Loucy (cell line): ENCODE measurements at regions not wholly inside any gene's neighbourhood (a gene's known extent, or its start where the extent isn't known, plus 50 kb on each side); places are given as distances from the start of the nearest gene placed in this dataset.

Source experiments
- H2AFZ ChIP-seq: fragments of 200-600 bp; sonication (generic); 2 replicates; pipeline ENCODE4 v1.6.0; 2016; ENCODE audit warnings: antibody characterized with exemption, mild to moderate bottlenecking, low read length, moderate library complexity
- H3F3A ChIP-seq: fragments of 200-600 bp; 2 replicates; pipeline ENCODE4 v1.6.0; 2016; ENCODE audit warnings: antibody characterized with exemption, low read depth, mild to moderate bottlenecking
- H3K27me3 ChIP-seq: fragments of 200-600 bp; sonication (generic); 2 replicates; pipeline ENCODE4 v1.6.1; 2014; ENCODE audit warnings: low read length, mild to moderate bottlenecking; ENCODE audit not compliant: insufficient read depth, poor library complexity, severe bottlenecking
- H3K36me3 ChIP-seq: fragments of 200-600 bp; sonication (generic); 2 replicates; pipeline ENCODE4 v1.6.1; 2016; ENCODE audit warnings: low read length; ENCODE audit not compliant: insufficient read depth
- H3K4me1 ChIP-seq: fragments of 200-600 bp; sonication (generic); 2 replicates; pipeline ENCODE4 v1.5.1; 2014; ENCODE audit warnings: low read length, mild to moderate bottlenecking; ENCODE audit not compliant: insufficient read depth, poor library complexity, severe bottlenecking
- H3K4me2 ChIP-seq: fragments of 200-600 bp; sonication (generic); 2 replicates; pipeline ENCODE4 v1.6.0; 2014; ENCODE audit warnings: antibody characterized with exemption, low read length, low read depth, mild to moderate bottlenecking; ENCODE audit not compliant: poor library complexity, severe bottlenecking
- H3K4me3 ChIP-seq: fragments of 200-600 bp; sonication (generic); 2 replicates; pipeline ENCODE4 v1.5.1; 2014; ENCODE audit warnings: low read length, mild to moderate bottlenecking, mixed read lengths; ENCODE audit not compliant: poor library complexity, severe bottlenecking
- H3K79me2 ChIP-seq: fragments of 200-600 bp; sonication (generic); 2 replicates; pipeline ENCODE4 v1.6.1; 2014; ENCODE audit warnings: low read length; ENCODE audit not compliant: insufficient read depth
- H3K9ac ChIP-seq: fragments of 200-600 bp; sonication (generic); 2 replicates; pipeline ENCODE4 v1.6.0; 2014; ENCODE audit warnings: mild to moderate bottlenecking, low read depth, low read length, moderate library complexity; ENCODE audit not compliant: poor library complexity, severe bottlenecking
- H3K9me2 ChIP-seq: fragments of 200-600 bp; sonication (generic); replicated peaks from 2 replicates; pipeline ENCODE4 v1.6.1; 2016; ENCODE audit warnings: low read depth, low read length, mixed read lengths
- H3K9me3 ChIP-seq: fragments of 200-600 bp; sonication (generic); 2 replicates; pipeline ENCODE4 v1.6.1; 2014; ENCODE audit warnings: mild to moderate bottlenecking, antibody characterized with exemption, low read length, low read depth; ENCODE audit not compliant: insufficient read depth
- H4K20me1 ChIP-seq: fragments of 200-600 bp; sonication (generic); 2 replicates; pipeline ENCODE4 v1.6.0; 2014; ENCODE audit warnings: antibody characterized with exemption, low read length, mild to moderate bottlenecking; ENCODE audit not compliant: insufficient read depth, poor library complexity, severe bottlenecking
- EZH2phosphoT487 ChIP-seq: fragments of 200-600 bp; IDR thresholded peaks from 2 replicates; pipeline ENCODE4 v1.6.1; 2018; ENCODE audit warnings: antibody characterized with exemption, mild to moderate bottlenecking, moderate library complexity, borderline replicate concordance
- TF ChIP-seq, protein P1 (sequence below): fragments of 200-600 bp; sonication (generic); conservative IDR thresholded peaks from 2 replicates; pipeline ENCODE4 v1.5.1; 2014; ENCODE audit warnings: mild to moderate bottlenecking, antibody characterized with exemption, low read length

DNA sequence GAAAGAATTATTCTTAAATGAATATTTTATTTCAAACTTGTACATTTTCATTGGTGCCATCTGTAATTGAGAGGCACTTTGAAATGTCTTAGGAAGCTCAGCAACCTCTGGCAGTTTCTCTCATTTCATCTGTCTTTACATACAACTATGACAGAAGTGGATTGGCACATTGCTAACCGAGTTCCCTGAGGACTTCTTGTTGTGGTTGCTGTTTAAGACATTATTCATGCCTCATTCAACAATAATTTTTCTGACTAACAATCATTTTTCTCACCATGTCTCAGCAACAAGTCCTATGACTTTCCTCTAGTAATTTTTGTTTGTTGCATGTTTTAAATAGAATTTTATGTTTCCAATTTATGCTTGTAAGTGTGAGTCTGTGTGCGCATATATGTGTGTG is 284.0 kb upstream of the CWC22 start:
- no peak overlapping the region for H2AFZ ChIP-seq
- no peak overlapping the region for H3K4me3 ChIP-seq
- H3K9me2 ChIP-seq: 0 out of 2 replicates have a peak, but pooled peaks cover 4% of the 10 kb centered on the region
- TF ChIP-seq, protein P1, sequence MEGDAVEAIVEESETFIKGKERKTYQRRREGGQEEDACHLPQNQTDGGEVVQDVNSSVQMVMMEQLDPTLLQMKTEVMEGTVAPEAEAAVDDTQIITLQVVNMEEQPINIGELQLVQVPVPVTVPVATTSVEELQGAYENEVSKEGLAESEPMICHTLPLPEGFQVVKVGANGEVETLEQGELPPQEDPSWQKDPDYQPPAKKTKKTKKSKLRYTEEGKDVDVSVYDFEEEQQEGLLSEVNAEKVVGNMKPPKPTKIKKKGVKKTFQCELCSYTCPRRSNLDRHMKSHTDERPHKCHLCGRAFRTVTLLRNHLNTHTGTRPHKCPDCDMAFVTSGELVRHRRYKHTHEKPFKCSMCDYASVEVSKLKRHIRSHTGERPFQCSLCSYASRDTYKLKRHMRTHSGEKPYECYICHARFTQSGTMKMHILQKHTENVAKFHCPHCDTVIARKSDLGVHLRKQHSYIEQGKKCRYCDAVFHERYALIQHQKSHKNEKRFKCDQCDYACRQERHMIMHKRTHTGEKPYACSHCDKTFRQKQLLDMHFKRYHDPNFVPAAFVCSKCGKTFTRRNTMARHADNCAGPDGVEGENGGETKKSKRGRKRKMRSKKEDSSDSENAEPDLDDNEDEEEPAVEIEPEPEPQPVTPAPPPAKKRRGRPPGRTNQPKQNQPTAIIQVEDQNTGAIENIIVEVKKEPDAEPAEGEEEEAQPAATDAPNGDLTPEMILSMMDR: no peak
- TF ChIP-seq EZH2phosphoT487: no peak
- H3K27me3 ChIP-seq: no peaks in the 10 kb centered on the region
- H3K36me3 ChIP-seq: no peaks in the 10 kb centered on the region
- H3K4me1 ChIP-seq: no peaks in the 10 kb centered on the region
- no peak overlapping the region for H3K9ac ChIP-seq
- H3K79me2 ChIP-seq: no peaks in the 10 kb centered on the region
- H3K9me3 ChIP-seq: no peaks in the 10 kb centered on the region
- no peaks in the 10 kb centered on the region for H3F3A ChIP-seq
- no peak overlapping the region for H3K4me2 ChIP-seq
- no peaks in the 10 kb centered on the region for H4K20me1 ChIP-seq

DNA sequence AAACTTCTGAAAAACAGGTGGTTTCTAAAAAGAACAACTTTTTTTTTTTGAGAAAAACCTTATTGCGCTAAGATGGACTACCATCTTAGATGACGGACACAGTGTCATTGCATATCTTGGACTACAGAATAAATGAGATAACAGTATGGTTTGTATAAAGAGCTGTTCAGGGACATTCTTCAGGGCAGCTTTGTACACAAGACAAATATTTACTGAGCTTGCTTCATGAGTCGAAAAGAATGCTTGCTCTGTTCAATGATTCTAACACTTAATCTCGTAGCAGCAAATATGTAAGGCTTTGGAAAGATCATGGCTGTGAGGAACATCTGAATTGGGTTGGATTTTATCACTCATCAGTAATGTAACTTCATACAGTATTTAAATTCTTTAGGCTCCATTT is 282.5 kb upstream of the CWC22 start:
- Histone ChIP-seq H3K36me3 (no peaks in the 10 kb centered on the region), H3K27me3 (no peaks in the 10 kb centered on the region), H3K4me2 (no peak overlapping the region), H3K4me3 (no peak overlapping the region), H3K9me2 (0 out of 2 replicates have a peak, but pooled peaks cover 1% of the 10 kb centered on the region), H3K79me2 (no peaks in the 10 kb centered on the region), H4K20me1 (no peaks in the 10 kb centered on the region), H3K9me3 (no peaks in the 10 kb centered on the region), H3K4me1 (no peaks in the 10 kb centered on the region), H3K9ac (no peak overlapping the region), H3F3A (no peaks in the 10 kb centered on the region), H2AFZ (no peak overlapping the region)
- TF ChIP-seq, protein P1: no peak
- TF ChIP-seq EZH2phosphoT487: no peak

DNA sequence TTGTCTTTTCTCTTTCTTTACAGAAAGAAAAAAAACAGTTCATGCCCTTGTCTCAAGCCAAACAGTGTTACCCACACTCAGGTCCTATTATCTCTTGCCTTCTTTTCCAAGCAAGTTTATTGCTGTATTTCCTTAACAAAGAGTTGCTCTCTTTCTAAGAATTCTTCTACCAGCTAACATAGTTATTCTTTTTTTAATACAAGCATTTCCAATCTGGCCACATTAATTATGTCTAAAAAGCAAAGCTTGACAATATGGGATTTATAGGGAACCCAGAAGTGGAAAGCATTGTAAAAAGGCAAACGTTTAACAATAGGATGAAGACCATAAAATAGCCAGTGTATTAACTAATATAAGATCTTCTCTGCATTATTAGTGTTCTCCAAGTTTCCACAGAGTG is 272.5 kb upstream of the CWC22 start:
- Histone ChIP-seq H3K79me2 (no peaks in the 10 kb centered on the region), H3K4me3 (no peak overlapping the region), H3K9me3 (no peaks in the 10 kb centered on the region), H3K4me2 (no peak overlapping the region), H3K4me1 (no peaks in the 10 kb centered on the region), H3K36me3 (no peaks in the 10 kb centered on the region), H4K20me1 (no peaks in the 10 kb centered on the region), H3K9ac (no peak overlapping the region), H3K27me3 (no peaks in the 10 kb centered on the region), H3K9me2 (no peaks in the 10 kb centered on the region), H3F3A (no peaks in the 10 kb centered on the region), H2AFZ (no peak overlapping the region)
- no peak for TF ChIP-seq EZH2phosphoT487
- TF ChIP-seq, protein P1: no peak
